WTC11 (cell line): ENCODE measurements at regions not wholly inside any gene's neighbourhood (a gene's known extent, or its start where the extent isn't known, plus 50 kb on each side); places are given as distances from the start of the nearest gene placed in this dataset.

ENCODE experiments used
- ATAC-seq: fragments of 200-7000 bp; cut with Tn5 transposase; 2 replicates; pipeline ENCODE4 v1.10.0; 2021; ENCODE audit warnings: mild to moderate bottlenecking, moderate library complexity
- CTCF ChIA-PET: fragments of 300-600 bp; sonication (Branson Sonifier 250); formaldehyde crosslinking; loops from one replicate; lab custom pipeline; 2021; ENCODE audit warnings: antibody characterized with exemption; lab: Charles Lee
- POLR2A ChIA-PET: fragments of 350-600 bp; sonication (Branson Sonifier 250); formaldehyde crosslinking; loops from one replicate; lab custom pipeline; 2021; ENCODE audit warnings: antibody characterized with exemption; lab: Charles Lee
- DNase-seq: peaks from one replicate; pipeline ENCODE4 v3.0.0; 2021; ENCODE audit warnings: low spot score
- H3K27ac Mint-ChIP-seq: 2 replicates; pipeline ENCODE4 v1.8.0; 2021; ENCODE audit warnings: mixed read lengths
- H3K27me3 Mint-ChIP-seq: 2 replicates; pipeline ENCODE4 v1.8.0; 2021; ENCODE audit warnings: low read depth, mild to moderate bottlenecking, moderate library complexity, mixed read lengths
- H3K36me3 Mint-ChIP-seq: 2 replicates; pipeline ENCODE4 v1.8.0; 2021; ENCODE audit warnings: mixed read lengths
- H3K4me1 Mint-ChIP-seq: 2 replicates; pipeline ENCODE4 v1.8.0; 2022; ENCODE audit warnings: mixed read lengths
- H3K4me3 Mint-ChIP-seq: 2 replicates; pipeline ENCODE4 v1.8.0; 2021; ENCODE audit warnings: mild to moderate bottlenecking, moderate library complexity, mixed read lengths
- H3K9me3 Mint-ChIP-seq: 2 replicates; pipeline ENCODE4 v1.8.0; 2021; ENCODE audit warnings: mixed read lengths
- CREM ChIP-seq: sonication (generic); formaldehyde crosslinking; IDR thresholded peaks from 2 replicates; pipeline ENCODE4 v1.8.1; 2022; ENCODE audit warnings: mild to moderate bottlenecking, missing genetic modification reagents, moderate library complexity
- E2F5 ChIP-seq: sonication (generic); formaldehyde crosslinking; IDR thresholded peaks from 2 replicates; pipeline ENCODE4 v1.8.1; 2022; ENCODE audit warnings: mild to moderate bottlenecking, moderate library complexity, missing genetic modification reagents
- FOXP1 ChIP-seq: sonication (generic); formaldehyde crosslinking; IDR thresholded peaks from 2 replicates; pipeline ENCODE4 v1.8.0; 2022; ENCODE audit warnings: missing genetic modification reagents, mild to moderate bottlenecking, moderate library complexity, borderline replicate concordance
- JUN ChIP-seq: sonication (generic); formaldehyde crosslinking; IDR thresholded peaks from 2 replicates; pipeline ENCODE4 v1.8.0; 2023; ENCODE audit warnings: mild to moderate bottlenecking, missing genetic modification reagents
- KAT7 ChIP-seq: sonication (generic); formaldehyde crosslinking; IDR thresholded peaks from 2 replicates; pipeline ENCODE4 v1.8.1; 2023; ENCODE audit warnings: missing genetic modification reagents, mild to moderate bottlenecking, borderline replicate concordance
- MAX ChIP-seq: sonication (generic); formaldehyde crosslinking; IDR thresholded peaks from 2 replicates; pipeline ENCODE4 v1.8.0; 2022; ENCODE audit warnings: mild to moderate bottlenecking, missing genetic modification reagents
- MYBL2 ChIP-seq: sonication (generic); formaldehyde crosslinking; IDR thresholded peaks from 2 replicates; pipeline ENCODE4 v1.8.1; 2023; ENCODE audit warnings: mild to moderate bottlenecking, moderate library complexity, missing genetic modification reagents
- NFYB ChIP-seq: sonication (generic); formaldehyde crosslinking; conservative IDR thresholded peaks from 2 replicates; pipeline ENCODE4 v1.8.0; 2022; ENCODE audit warnings: low read depth, missing genetic modification reagents
- PRDM15 ChIP-seq: sonication (generic); formaldehyde crosslinking; IDR thresholded peaks from 2 replicates; pipeline ENCODE4 v1.8.0; 2022; ENCODE audit warnings: missing genetic modification reagents
- PRRX2 ChIP-seq: fragments of 250-450 bp; sonication (Bioruptor Pico); IDR thresholded peaks from 2 replicates; pipeline ENCODE4 v1.8.0; 2021; ENCODE audit warnings: mild to moderate bottlenecking
- RORB ChIP-seq: fragments of 250-450 bp; sonication (Bioruptor Pico); IDR thresholded peaks from 2 replicates; pipeline ENCODE4 v1.9.0; 2021; ENCODE audit warnings: mild to moderate bottlenecking
- SMAD3 ChIP-seq: sonication (generic); formaldehyde crosslinking; IDR thresholded peaks from 2 replicates; pipeline ENCODE4 v1.8.0; 2022; ENCODE audit warnings: missing genetic modification reagents, mild to moderate bottlenecking, borderline replicate concordance
- TP53 ChIP-seq: sonication (generic); formaldehyde crosslinking; IDR thresholded peaks from 2 replicates; pipeline ENCODE4 v1.8.1; 2023; ENCODE audit warnings: mild to moderate bottlenecking, missing genetic modification reagents
- ZBTB43 ChIP-seq: sonication (generic); formaldehyde crosslinking; IDR thresholded peaks from 2 replicates; pipeline ENCODE4 v1.8.1; 2023; ENCODE audit warnings: mild to moderate bottlenecking, missing genetic modification reagents
- ZNF396 ChIP-seq: fragments of 250-450 bp; sonication (Bioruptor Pico); IDR thresholded peaks from 2 replicates; pipeline ENCODE4 v1.8.0; 2021; ENCODE audit warnings: mild to moderate bottlenecking, moderate library complexity, borderline replicate concordance
- ZNF512 ChIP-seq: sonication (generic); formaldehyde crosslinking; IDR thresholded peaks from 2 replicates; pipeline ENCODE4 v1.8.1; 2022; ENCODE audit warnings: missing genetic modification reagents, borderline replicate concordance

GRCh38 chr6:77030929-77031674 is 432.2 kb downstream of the HTR1B start:
- H3K4me1 Mint-ChIP-seq = peaks cover 12% of the 10 kb centered on the region
- CTCF ChIA-PET = no interaction called here

GRCh38 chr6:77026341-77026740 is 436.9 kb downstream of the HTR1B start:
- no peaks in the 10 kb centered on the region for H3K9me3 Mint-ChIP-seq
- H3K4me3 Mint-ChIP-seq = no peak overlapping the region
- no peak for ATAC-seq
- no peak overlapping the region for H3K27ac Mint-ChIP-seq
- CTCF ChIA-PET = no interaction called here
- DNase-seq = no peak
- POLR2A ChIA-PET = no interaction called here
- no peaks in the 10 kb centered on the region; the same call in 1 of the 2 replicates for H3K27me3 Mint-ChIP-seq
- no peaks in the 10 kb centered on the region for H3K36me3 Mint-ChIP-seq
- TF ChIP-seq SMAD3 (no peak), MAX (CRISPR knock-in tag) (no peak), RORB (CRISPR knock-in tag) (no peak), KAT7 (CRISPR knock-in tag) (no peak), MYBL2 (CRISPR knock-in tag) (no peak)
- TF ChIP-seq, all 79 proteins: peak for 0
- no peaks in the 10 kb centered on the region for H3K4me1 Mint-ChIP-seq

More at GRCh38 chr6:77030929-77031674, 432.2 kb downstream of the HTR1B start:
- DNase-seq = no peak
- no peak for ATAC-seq
- Mint-ChIP-seq H3K27me3 (no peaks in the 10 kb centered on the region), H3K36me3 (no peaks in the 10 kb centered on the region), H3K27ac (no peak overlapping the region), H3K4me3 (no peak overlapping the region), H3K9me3 (peaks cover 4% of the 10 kb centered on the region)
- POLR2A ChIA-PET = no interaction called here
- no peak for TF ChIP-seq ZBTB43 (CRISPR knock-in tag)
- TF ChIP-seq E2F5 = no peak
- no peak for TF ChIP-seq JUN (CRISPR knock-in tag)
- TF ChIP-seq PRDM15 (CRISPR knock-in tag) = no peak
- no peak for TF ChIP-seq CREM (CRISPR knock-in tag)
- TF ChIP-seq TP53 (CRISPR knock-in tag) = no peak
- TF ChIP-seq ZNF512 (CRISPR knock-in tag) = no peak
- no peak for TF ChIP-seq PRRX2 (CRISPR knock-in tag)
- TF ChIP-seq FOXP1 (CRISPR knock-in tag) = no peak
- TF ChIP-seq ZNF396 = no peak
- no peak for TF ChIP-seq NFYB (CRISPR knock-in tag)
- TF ChIP-seq, all 79 proteins: peak for 0
